ENCODE measurements at regions not wholly inside any gene's neighbourhood (a gene's known extent, or its start where the extent isn't known, plus 50 kb on each side); places are given as distances from the start of the nearest gene placed in this dataset.

DNA sequence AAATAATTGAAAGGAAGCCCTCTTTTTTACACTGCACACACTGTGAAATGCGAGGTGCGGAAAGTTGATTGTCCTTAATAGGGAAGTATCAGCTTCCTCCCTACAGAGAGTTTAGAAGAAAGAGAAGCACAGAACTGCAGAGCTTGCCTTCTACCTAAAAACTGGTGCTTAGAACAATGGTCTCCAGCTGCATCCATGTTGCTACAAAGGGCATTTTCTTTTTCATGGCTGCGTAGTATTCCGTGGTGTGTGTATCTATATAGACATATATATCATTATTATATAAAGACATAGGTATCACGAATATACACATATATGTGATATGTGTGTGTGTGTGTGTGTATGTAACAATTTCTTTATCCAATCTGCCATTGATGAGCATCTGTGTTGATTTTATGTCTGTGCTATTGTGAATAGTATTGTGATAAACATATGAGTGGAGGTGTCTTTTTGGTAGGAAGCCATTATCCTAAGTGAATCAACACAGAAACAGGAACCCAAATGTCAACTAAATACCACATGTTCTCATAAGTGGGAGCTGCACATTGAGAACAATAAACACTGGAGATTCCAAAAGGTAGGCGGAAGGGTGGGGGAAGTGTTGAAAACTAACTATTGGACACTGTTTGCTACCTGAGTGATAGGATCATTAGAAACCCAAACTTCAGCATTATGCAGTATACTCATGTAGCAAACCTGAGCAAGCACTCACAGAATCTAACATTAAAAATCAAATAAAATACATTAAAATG, 290.0 kb upstream of the RUNX1 start:
- POLR2A ChIA-PET, result interaction anchor here (0.6 kb wide), 1 partner anchor 1058 kb away, joined by 4 read pairs; no protein-coding TSS in a partner anchor
- Histone ChIP-seq H3K79me2 (ENCODE audit: insufficient read depth, low read depth, low read length) (no peaks in the 10 kb centered on the region), H3K9me3 (ENCODE audit: low read length) (no peaks in the 10 kb centered on the region), H3K4me2 (ENCODE audit: low read length) (no peak overlapping the region), H3K36me3 (ENCODE audit: insufficient read depth, low read length) (no peaks in the 10 kb centered on the region), H4K20me1 (ENCODE audit: insufficient read depth, low read length) (no peaks in the 10 kb centered on the region), H3K4me3 (ENCODE audit: low read depth, low read length, poor library complexity, severe bottlenecking) (no peak overlapping the region), H3K9me2 (ENCODE audit: insufficient read depth, low read length) (no peaks in the 10 kb centered on the region), H3K4me1 (ENCODE audit: insufficient read depth, low read length, poor library complexity, severe bottlenecking) (peaks cover 12% of the 10 kb centered on the region), H2AFZ (ENCODE audit: low read length) (no peak overlapping the region), H3K27ac (ENCODE audit: low read depth, low read length, poor library complexity, severe bottlenecking) (no peak overlapping the region)
- no peak for DNase-seq (ENCODE audit: low spot score)
- TF ChIP-seq EZH2phosphoT487 (IDR thresholded peaks at IDR 0.05; ENCODE audit: borderline replicate concordance, low read depth, low read length), result no peak
- TF ChIP-seq, protein P1, sequence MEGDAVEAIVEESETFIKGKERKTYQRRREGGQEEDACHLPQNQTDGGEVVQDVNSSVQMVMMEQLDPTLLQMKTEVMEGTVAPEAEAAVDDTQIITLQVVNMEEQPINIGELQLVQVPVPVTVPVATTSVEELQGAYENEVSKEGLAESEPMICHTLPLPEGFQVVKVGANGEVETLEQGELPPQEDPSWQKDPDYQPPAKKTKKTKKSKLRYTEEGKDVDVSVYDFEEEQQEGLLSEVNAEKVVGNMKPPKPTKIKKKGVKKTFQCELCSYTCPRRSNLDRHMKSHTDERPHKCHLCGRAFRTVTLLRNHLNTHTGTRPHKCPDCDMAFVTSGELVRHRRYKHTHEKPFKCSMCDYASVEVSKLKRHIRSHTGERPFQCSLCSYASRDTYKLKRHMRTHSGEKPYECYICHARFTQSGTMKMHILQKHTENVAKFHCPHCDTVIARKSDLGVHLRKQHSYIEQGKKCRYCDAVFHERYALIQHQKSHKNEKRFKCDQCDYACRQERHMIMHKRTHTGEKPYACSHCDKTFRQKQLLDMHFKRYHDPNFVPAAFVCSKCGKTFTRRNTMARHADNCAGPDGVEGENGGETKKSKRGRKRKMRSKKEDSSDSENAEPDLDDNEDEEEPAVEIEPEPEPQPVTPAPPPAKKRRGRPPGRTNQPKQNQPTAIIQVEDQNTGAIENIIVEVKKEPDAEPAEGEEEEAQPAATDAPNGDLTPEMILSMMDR (conservative IDR thresholded peaks at IDR 0.05; ENCODE audit: low read length), result no peak
- no TSS peak for BruUV-seq (replicated peaks)
- CTCF ChIA-PET (ENCODE audit: unreplicated experiment), result no interaction called here
- intact Hi-C loops (cut with micrococcal nuclease; ENCODE audit: unreplicated experiment), result no loop called here

- CTCF ChIA-PET (ENCODE audit: unreplicated experiment), result no interaction called here
- H3K36me3 ChIP-seq (ENCODE audit: insufficient read depth, low read length), result no peaks in the 10 kb centered on the region
- H3K9me3 ChIP-seq (ENCODE audit: low read length), result no peaks in the 10 kb centered on the region
- no peaks in the 10 kb centered on the region for H3K9me2 ChIP-seq (ENCODE audit: insufficient read depth, low read length)
- no peaks in the 10 kb centered on the region for H4K20me1 ChIP-seq (ENCODE audit: insufficient read depth, low read length)
- no peaks in the 10 kb centered on the region for H3K79me2 ChIP-seq (ENCODE audit: insufficient read depth, low read depth, low read length)
- POLR2A ChIA-PET, result interaction anchor here (0.6 kb wide), 1 partner anchor 1059 kb away, joined by 4 read pairs; no protein-coding TSS in a partner anchor
- H3K4me3 ChIP-seq (ENCODE audit: low read depth, low read length, poor library complexity, severe bottlenecking), result no peak overlapping the region
- no TSS peak for BruUV-seq (replicated peaks)
- no peak for DNase-seq (ENCODE audit: low spot score)
- peaks cover 11% of the 10 kb centered on the region for H3K4me1 ChIP-seq (ENCODE audit: insufficient read depth, low read length, poor library complexity, severe bottlenecking)
- H3K27ac ChIP-seq (ENCODE audit: low read depth, low read length, poor library complexity, severe bottlenecking), result no peak overlapping the region
- intact Hi-C loops (cut with micrococcal nuclease; ENCODE audit: unreplicated experiment), result no loop called here
- no peak for TF ChIP-seq EZH2phosphoT487 (IDR thresholded peaks at IDR 0.05; ENCODE audit: borderline replicate concordance, low read depth, low read length)
- TF ChIP-seq, protein P1 (conservative IDR thresholded peaks at IDR 0.05; ENCODE audit: low read length), result no peak
- no peak overlapping the region for H3K4me2 ChIP-seq (ENCODE audit: low read length)
- H2AFZ ChIP-seq (ENCODE audit: low read length), result no peak overlapping the region
These were observed 289.2 kb upstream of the RUNX1 start for GRCh38 chr21:35338281-35338680.

GRCh38 chr21:35337573-35337972, 288.5 kb upstream of the RUNX1 start:
- H3K4me3 ChIP-seq (ENCODE audit: low read depth, low read length, poor library complexity, severe bottlenecking), result no peak overlapping the region
- H3K4me1 ChIP-seq (ENCODE audit: insufficient read depth, low read length, poor library complexity, severe bottlenecking), result peaks cover 4% of the 10 kb centered on the region
- H3K9me3 ChIP-seq (ENCODE audit: low read length), result no peaks in the 10 kb centered on the region
- ChIA-PET CTCF (ENCODE audit: unreplicated experiment) (no interaction called here), POLR2A (no interaction called here)
- no peaks in the 10 kb centered on the region for H3K36me3 ChIP-seq (ENCODE audit: insufficient read depth, low read length)
- no TSS peak for BruUV-seq (replicated peaks)
- H3K9me2 ChIP-seq (ENCODE audit: insufficient read depth, low read length), result no peaks in the 10 kb centered on the region
- no peaks in the 10 kb centered on the region for H3K79me2 ChIP-seq (ENCODE audit: insufficient read depth, low read depth, low read length)
- H2AFZ ChIP-seq (ENCODE audit: low read length), result no peak overlapping the region
- no peak overlapping the region for H3K4me2 ChIP-seq (ENCODE audit: low read length)
- intact Hi-C loops (cut with micrococcal nuclease; ENCODE audit: unreplicated experiment), result no loop called here
- DNase-seq (ENCODE audit: low spot score), result no peak
- no peaks in the 10 kb centered on the region for H4K20me1 ChIP-seq (ENCODE audit: insufficient read depth, low read length)
- no peak for TF ChIP-seq EZH2phosphoT487 (IDR thresholded peaks at IDR 0.05; ENCODE audit: borderline replicate concordance, low read depth, low read length)
- TF ChIP-seq, protein P1 (conservative IDR thresholded peaks at IDR 0.05; ENCODE audit: low read length), result no peak
- H3K27ac ChIP-seq (ENCODE audit: low read depth, low read length, poor library complexity, severe bottlenecking), result no peak overlapping the region

Measured in OCI-LY7 (cell line).